GDM1 (cell line): ENCODE measurements at regions not wholly inside any gene's neighbourhood (a gene's known extent, or its start where the extent isn't known, plus 50 kb on each side); places are given as distances from the start of the nearest gene placed in this dataset.

Experiments used
- DNase-seq: peaks from one replicate; lab custom pipeline; 2025; lab: John Stamatoyannopoulos, UW

DNA sequence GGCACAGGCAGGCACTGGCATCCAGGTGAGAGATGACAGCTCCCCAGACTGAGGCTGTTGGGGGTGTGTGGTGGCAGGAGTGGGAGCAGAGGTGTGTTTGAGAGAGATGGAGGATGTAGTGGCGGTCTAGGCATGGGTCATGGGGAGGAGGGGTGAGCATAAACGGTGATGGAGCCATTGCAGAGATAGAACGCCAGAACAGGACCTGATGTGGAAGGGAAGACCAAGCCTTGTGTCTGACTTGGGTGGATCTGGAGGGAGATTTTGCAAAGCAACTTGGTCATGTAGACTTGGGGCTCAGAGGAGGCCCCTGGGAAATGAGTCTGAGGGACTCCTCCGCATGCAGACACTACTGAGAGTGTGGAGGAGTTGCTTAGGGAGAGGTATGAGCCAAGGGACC, 50.0 kb upstream of the CLDN5 start:
- DNase-seq, result no peak

DNA sequence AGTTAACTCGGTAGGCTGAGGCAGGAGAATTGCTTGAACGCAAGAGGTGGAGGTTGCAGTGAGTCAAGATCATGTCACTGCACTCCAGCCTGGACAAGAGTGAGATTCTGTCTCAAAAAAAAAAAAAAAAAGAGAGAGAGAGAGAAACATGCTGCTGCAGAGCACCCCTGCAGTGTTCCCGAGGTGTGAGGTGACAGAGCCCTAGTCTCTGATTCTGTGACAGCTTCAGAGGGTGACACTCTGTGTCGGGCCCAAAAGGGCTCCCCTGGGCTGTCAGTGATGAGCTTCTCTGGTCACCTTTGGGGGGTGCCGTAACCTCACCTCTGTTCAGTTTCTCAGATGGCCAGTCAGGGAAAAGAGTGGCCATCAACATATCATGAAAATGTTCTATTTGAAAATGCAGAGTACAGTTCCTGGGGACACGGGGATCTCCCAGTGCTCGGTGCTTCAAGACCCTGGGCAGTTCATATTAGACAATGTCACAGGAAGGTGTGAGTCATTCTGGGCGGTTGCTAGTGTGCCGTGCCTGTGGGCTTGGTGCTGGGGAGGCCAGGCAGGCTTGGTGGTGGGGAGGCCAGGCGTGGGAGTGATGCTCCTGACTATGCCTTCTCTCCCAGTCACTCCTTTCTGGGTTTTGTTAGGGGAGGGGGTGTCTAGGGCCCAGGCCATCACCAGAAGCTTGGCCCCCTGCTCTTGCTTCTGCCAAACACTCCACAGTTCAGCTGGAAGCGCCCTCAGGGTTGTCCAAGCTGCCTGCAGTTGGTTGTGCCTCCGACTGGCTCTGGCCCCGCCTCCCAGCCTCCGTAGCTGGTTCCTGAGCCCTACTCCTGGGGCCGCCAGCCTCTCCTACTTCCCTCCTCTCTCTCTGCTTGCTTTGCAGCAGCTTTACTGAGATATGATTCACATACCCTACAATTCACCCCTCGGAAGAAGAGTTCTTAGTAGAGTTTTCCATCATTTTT, 52.5 kb upstream of the CLDN5 start:
- DNase-seq, result peak; percentile 77

- DNase-seq, result no peak
Measured at GRCh38 chr22:19577422-19577966, 53.3 kb upstream of the CLDN5 start.

DNA sequence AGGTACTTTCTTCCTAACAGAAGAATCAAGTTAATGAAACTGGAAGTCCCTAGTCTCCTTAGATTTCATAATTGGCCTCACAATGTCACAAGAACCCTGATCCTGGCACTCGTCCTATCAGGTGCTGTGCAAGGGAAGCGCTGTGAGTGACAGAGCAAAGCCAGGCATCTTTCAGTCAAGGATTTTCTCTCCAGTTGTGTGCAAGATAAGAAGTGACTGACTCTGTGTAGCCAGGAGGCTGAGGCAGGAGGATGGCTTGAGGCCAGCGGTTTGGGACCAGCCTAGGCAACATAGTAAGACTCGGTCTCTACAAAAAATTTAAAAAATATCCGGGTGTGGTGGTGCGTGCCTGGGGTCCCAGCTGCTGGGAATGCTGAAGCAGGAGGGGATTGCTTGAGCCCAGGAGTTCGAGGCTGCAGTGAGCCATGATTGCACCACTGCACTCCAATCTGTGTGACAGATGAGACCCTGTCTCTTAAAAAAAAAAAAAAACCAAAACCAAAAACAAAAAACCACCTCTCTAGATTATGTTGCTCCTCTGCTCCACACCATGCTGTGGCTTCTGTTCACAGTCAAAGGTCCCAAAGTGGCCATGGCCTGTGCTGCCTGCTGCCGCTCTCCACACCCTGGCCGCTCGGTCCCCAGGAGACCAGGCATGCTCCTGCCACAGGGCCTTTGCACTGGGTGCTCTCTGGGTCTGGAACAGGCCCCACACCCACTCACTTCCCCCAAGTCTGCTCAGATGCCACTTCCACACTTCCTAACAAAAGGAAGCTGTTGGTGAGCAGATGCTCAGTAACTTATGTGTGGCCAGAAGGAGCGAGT, 54.2 kb upstream of the CLDN5 start:
- no peak for DNase-seq

DNA sequence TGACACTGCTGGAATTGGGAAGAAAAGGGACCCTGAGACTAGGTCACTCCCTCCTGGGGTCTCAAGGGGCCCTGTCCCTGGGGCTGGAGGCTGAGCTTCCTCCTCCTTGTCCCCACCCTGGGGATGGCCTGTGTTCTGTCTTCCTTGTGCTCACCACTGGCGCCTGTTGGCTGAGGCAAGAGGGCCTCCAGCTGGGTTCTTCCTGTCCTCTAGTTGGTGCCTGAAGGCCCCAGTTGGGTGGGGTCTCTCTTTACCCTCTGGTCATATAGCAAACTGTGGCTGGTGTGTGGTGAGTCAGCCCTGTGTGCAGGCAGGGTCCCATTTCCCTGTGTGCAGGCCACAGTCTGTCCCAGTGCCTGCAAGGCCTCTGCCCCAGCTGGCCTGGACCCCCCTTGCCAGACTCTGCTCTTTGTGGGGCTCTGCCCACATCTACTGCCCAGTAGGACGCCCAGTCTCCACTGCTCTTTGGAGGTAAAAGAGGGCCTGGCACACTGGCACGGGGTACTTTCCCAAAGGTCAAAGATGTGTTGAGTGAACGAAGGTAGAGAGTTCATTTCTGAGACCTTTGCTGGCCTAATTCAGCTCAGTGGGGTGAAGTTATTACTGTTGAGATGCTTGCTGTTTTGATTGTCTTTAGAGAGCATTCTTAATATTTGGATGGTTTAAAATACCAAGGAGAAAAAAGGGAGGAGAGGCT, 55.1 kb upstream of the CLDN5 start:
- DNase-seq, result peak; percentile 20

- no peak for DNase-seq
Measured at GRCh38 chr22:19579880-19580279, 55.7 kb upstream of the CLDN5 start.

GRCh38 chr22:19580291-19580890, 56.2 kb upstream of the CLDN5 start:
- DNase-seq, result no peak

DNA sequence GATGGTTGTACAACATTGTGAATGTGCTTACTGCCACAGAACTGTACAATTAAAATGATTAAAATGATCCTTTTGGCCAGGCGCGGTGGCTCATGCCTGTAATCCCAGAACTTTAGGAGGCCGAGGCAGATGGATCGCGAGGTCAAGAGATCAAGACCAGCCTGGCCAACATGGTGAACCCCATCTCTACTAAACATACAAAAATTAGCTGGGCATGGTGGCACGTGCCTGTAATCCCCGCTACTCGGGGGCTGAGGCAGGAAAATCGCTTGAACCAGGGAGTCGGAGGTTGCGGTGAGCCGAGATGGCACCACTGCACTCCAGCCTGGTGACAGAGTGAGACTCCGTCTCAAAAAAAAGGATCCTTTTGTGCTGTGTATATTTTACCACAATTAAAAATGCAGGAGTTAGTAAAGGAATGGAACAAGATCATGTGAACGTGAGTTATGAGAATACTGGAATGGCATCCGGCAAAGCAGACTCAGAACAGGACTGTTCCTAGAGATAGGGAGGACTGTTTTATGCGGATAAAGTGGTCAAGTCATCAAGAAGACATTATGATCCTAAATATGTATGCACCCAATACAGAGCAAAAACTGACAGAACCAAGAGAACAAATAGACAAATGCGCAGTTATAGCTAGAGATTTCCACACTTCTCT, 58.0 kb upstream of the CLDN5 start:
- DNase-seq, result no peak

- DNase-seq, result no peak
Measured at GRCh38 chr22:19586922-19587684, 62.9 kb upstream of the CLDN5 start.

DNA sequence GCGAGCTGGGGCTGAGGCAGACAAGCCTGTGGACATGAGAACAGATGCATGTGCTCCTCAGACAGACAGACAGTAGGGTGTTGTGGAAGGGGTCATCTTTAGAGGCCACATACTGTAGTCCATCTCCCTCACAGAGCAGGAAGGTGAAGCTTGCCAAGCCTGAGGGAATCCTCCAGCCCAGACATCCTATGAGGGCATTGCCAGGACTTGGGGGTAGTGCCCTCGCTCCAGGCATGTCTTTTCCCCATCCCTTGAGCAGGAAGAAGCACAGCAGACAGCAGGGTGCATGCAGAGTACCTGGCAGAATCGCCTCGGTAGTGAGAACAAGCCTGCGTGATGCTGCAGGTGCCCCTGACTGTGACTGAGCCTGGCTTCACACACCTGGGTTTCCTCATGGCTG, 66.5 kb upstream of the CLDN5 start:
- DNase-seq, result no peak

GRCh38 chr22:19591568-19591967, 67.4 kb upstream of the CLDN5 start:
- DNase-seq, result no peak

DNA sequence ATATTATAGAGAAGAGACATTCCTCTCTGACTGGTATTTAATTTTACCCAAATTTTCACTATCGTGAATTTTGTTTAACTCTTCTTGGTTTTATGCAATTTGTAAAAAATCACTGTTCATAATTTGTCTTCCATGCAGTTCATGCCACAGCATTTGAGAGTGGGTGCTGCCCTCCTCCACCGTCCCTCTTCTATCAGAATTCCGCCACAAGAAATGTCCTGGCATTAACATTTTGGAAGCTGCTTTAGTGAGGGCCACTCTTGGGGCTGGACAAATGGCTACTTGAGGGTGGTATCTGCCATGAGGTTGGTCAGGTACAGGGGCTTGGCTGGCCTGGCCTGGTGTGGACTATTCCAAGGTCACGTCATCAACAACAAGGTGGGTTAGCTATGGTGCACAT, 68.3 kb upstream of the CLDN5 start:
- DNase-seq, result no peak

DNA sequence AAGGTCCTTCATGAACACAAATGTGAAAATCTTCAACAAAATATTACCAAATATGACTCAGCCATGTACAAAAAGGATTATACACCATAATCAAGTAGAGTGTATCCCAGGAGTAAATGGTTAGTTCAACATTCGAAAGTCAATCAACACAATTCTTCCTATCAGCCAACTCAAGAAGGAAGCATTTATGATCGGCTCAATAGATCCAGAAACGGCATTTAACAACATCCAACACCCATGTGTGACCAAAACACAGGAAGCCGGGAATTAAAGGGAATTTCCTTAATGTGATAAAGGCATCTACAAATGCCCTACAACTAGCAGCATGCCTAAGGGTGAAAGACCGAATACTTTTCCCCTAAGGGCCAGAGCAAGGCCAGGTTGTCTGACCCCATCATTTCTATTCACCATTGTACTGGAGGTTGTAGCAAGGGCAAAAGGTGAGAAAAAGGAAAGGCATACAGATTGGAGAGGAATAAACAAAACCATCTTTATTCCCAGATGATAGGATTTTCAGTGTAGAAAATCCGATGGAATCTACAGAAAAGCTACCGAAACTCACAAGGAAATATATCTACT, 69.9 kb upstream of the CLDN5 start:
- DNase-seq, result no peak

GRCh38 chr22:19595532-19595931, 71.3 kb upstream of the CLDN5 start:
- DNase-seq, result no peak

DNA sequence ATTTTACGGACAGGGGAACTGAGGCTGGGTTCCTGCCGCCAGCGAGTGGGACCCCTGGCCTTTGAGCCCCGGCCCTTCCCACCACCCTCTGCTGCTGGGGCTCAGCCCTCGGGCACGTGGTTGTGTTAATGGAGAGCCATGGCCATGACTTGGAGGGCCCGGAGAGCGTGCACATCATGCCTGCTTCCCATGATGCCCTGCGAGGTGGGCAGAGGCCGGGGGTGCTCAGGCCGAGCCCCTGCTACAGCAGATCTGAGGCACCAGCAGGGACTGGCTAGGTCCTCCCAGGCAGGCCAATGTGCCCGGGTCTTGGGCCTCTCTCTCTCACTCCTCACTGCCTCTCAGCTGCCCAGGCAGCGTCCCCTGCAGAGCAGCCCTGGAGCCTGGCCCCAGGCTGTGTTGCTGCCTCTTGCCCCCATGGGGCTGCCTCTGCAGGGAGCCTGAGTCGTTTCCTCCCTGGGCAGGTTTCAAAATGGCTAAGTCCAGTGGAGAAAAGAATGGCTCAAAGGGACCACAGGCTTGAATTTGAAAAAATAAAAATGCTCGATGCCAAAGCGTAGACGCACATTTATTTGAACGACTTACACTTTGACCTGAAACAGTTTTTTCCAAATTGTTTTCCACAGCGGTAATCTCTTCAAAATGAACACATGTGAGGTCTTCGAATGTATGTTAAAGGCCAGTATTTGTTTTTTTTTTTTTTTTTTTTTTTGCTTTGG, 72.6 kb upstream of the CLDN5 start:
- no peak for DNase-seq

DNA sequence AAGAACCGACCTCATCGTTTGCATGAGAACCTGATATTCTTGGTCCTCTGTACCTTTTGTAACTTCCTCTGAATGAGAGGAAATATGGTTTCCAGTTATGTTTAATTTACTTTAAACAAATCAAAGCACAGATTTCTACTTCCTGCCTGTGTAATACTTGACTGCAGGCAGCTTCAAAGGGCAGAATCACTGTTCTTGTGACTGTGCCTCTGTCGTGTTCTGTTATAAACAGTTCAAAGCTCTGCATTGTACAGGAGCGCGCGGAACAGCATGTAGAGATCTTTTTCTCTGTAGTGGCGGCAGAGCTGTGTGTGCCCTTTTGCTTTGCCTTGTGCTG, 73.2 kb upstream of the CLDN5 start:
- DNase-seq, result no peak

DNA sequence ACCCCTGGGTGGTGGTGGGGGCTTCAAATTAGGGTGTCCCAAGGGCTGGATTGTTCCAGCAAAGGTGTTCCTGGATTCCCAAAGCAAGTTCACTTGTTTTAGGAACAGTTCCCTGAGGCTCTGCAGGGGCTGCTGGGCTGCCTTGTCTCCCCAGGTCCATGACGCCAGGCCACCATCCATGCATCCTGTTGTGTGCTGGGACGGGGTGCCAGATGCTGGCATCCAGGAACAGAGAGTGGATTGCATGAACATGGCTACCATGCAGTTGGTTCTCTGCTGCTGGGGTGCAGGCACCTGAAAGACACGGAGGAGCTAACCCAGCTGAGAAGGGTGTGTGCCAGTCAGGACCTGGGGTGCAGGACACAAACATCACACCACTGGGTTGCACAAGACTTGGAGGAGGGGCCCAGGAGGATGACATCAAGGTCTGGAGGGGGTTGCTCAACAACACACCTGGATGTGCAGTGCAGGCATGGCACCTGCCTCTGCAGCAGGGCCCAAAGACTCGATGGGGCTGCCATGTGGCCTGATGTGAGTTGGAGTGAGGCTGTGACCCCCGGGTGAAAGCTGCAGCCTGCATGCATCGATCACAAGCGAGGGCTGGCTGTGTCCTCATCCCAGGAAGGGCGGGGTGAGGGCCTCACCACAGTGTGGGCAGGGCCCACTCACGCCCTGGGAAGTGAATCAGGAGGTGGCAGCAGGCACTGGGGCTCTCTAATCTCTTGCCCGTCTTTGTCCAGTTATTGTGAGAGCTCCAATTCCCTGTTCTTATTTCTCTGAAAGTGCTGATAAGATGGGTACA, 74.0 kb upstream of the CLDN5 start:
- no peak for DNase-seq

GRCh38 chr22:19599004-19599403, 74.8 kb upstream of the CLDN5 start:
- no peak for DNase-seq
